Mesenchymal stem cell (in vitro differentiated cells and primary cell): ENCODE measurements at regions not wholly inside any gene's neighbourhood (a gene's known extent, or its start where the extent isn't known, plus 50 kb on each side); places are given as distances from the start of the nearest gene placed in this dataset.

Experiments
- DNase-seq: peaks from one replicate; pipeline ENCODE4 v3.0.0-alpha.2; 2013
- H2AFZ ChIP-seq: one replicate; pipeline ENCODE4 v1.6.1; 2013; ENCODE audit warnings: low read depth, mild to moderate bottlenecking, control low read depth, inconsistent platforms, low read length, moderate library complexity
- H2AK5ac ChIP-seq: 2 replicates; pipeline ENCODE4 v1.6.1; 2013; ENCODE audit warnings: low read length, moderate library complexity, mild to moderate bottlenecking, inconsistent platforms; ENCODE audit not compliant: severe bottlenecking
- H2BK120ac ChIP-seq: one replicate; pipeline ENCODE4 v1.6.1; 2013; ENCODE audit warnings: low read depth, mild to moderate bottlenecking, inconsistent platforms, low read length, moderate library complexity
- H2BK12ac ChIP-seq, 2 experiments: one replicate each; pipeline ENCODE4 v1.6.1; 2013; ENCODE audit warnings: inconsistent platforms in 2 of 2, low read length in 2 of 2, mild to moderate bottlenecking in 2 of 2, moderate library complexity in 2 of 2, control low read depth in 1 of 2
- H2BK15ac ChIP-seq: one replicate; pipeline ENCODE4 v1.6.1; 2013; ENCODE audit warnings: mild to moderate bottlenecking, low read depth, inconsistent platforms; ENCODE audit not compliant: poor library complexity, severe bottlenecking
- H2BK5ac ChIP-seq: 2 replicates; pipeline ENCODE4 v1.6.1; 2013; ENCODE audit warnings: low read depth, mild to moderate bottlenecking, low read length, control low read depth, inconsistent platforms; ENCODE audit not compliant: poor library complexity, severe bottlenecking
- H3K14ac ChIP-seq, 2 experiments: one replicate each; pipeline ENCODE4 v1.6.1; 2013; ENCODE audit warnings: inconsistent platforms in 2 of 2, low read length in 2 of 2, control low read depth in 1 of 2, mild to moderate bottlenecking in 1 of 2, moderate library complexity in 1 of 2
- H3K18ac ChIP-seq, 2 experiments: one replicate each; pipeline ENCODE4 v1.6.1; 2013; ENCODE audit warnings: inconsistent platforms in 2 of 2, low read length in 2 of 2, control low read depth in 1 of 2, low read depth in 1 of 2, mild to moderate bottlenecking in 1 of 2
- H3K23ac ChIP-seq, 2 experiments: one replicate each; pipeline ENCODE4 v1.6.1; 2013; ENCODE audit warnings: inconsistent platforms in 2 of 2, low read length in 2 of 2, mild to moderate bottlenecking in 2 of 2, moderate library complexity in 2 of 2, control low read depth in 1 of 2
- H3K27ac ChIP-seq: 2 replicates; pipeline ENCODE4 v1.5.1; 2013; ENCODE audit warnings: mild to moderate bottlenecking, moderate library complexity, low read length, control low read depth, inconsistent platforms; ENCODE audit not compliant: poor library complexity, severe bottlenecking
- H3K27me3 ChIP-seq, 2 experiments: 2 replicates each; pipeline versions ENCODE4 v1.6.1 to v1.7.0; 2013; ENCODE audit warnings: low read length in 2 of 2, mild to moderate bottlenecking in 2 of 2, moderate library complexity in 2 of 2, control low read depth in 1 of 2, inconsistent platforms in 1 of 2; ENCODE audit not compliant: control insufficient read depth in 1 of 2, insufficient read depth in 1 of 2
- H3K36me3 ChIP-seq, 2 experiments: 2 replicates each; pipeline versions ENCODE4 v1.6.1 to v1.7.0; 2013; ENCODE audit warnings: low read length in 2 of 2, control low read depth in 1 of 2, inconsistent platforms in 1 of 2, low read depth in 1 of 2, mild to moderate bottlenecking in 1 of 2; ENCODE audit not compliant: insufficient read depth in 2 of 2, control insufficient read depth in 1 of 2
- H3K4ac ChIP-seq, 2 experiments: one replicate each; pipeline ENCODE4 v1.6.1; 2013; ENCODE audit warnings: inconsistent platforms in 2 of 2, low read length in 2 of 2, mild to moderate bottlenecking in 2 of 2, moderate library complexity in 2 of 2, control low read depth in 1 of 2, low read depth in 1 of 2
- H3K4me1 ChIP-seq: 2 replicates; pipeline ENCODE4 v1.6.1; 2013; ENCODE audit warnings: low read depth, low read length, control low read depth; ENCODE audit not compliant: control insufficient read depth, insufficient read depth
- H3K4me2 ChIP-seq: 2 replicates; pipeline ENCODE4 v1.6.1; 2013; ENCODE audit warnings: low read length, mild to moderate bottlenecking, inconsistent platforms; ENCODE audit not compliant: poor library complexity, severe bottlenecking
- H3K4me3 ChIP-seq, 2 experiments: 2 replicates each; pipeline versions ENCODE4 v1.5.1 to v1.7.0; 2013; ENCODE audit warnings: low read length in 2 of 2, mild to moderate bottlenecking in 2 of 2, control low read depth in 1 of 2, low read depth in 1 of 2; ENCODE audit not compliant: insufficient read depth in 1 of 2
- H3K79me1 ChIP-seq: replicated peaks from 2 replicates; pipeline ENCODE4 v1.6.1; 2013; ENCODE audit warnings: mild to moderate bottlenecking, control low read depth, low read length, inconsistent platforms; ENCODE audit not compliant: poor library complexity, severe bottlenecking
- H3K9ac ChIP-seq: 2 replicates; pipeline ENCODE4 v1.7.0; 2013; ENCODE audit warnings: mild to moderate bottlenecking, low read length, moderate library complexity
- H3K9me3 ChIP-seq: 2 replicates; pipeline ENCODE4 v1.7.0; 2013; ENCODE audit warnings: mild to moderate bottlenecking, low read length; ENCODE audit not compliant: control insufficient read depth
- H4K8ac ChIP-seq: one replicate; pipeline ENCODE4 v1.6.1; 2013; ENCODE audit warnings: inconsistent platforms, mild to moderate bottlenecking, low read length, moderate library complexity
- H4K91ac ChIP-seq: one replicate; pipeline ENCODE4 v1.6.1; 2013; ENCODE audit warnings: mild to moderate bottlenecking, low read length, inconsistent platforms
- WGBS: methylation state at CpG from one replicate; pipeline ENCODE4 v1.1.7; 2013; ENCODE audit warnings: mixed read lengths; 5-methylcytosine and 5-hydroxymethylcytosine counted together

DNA sequence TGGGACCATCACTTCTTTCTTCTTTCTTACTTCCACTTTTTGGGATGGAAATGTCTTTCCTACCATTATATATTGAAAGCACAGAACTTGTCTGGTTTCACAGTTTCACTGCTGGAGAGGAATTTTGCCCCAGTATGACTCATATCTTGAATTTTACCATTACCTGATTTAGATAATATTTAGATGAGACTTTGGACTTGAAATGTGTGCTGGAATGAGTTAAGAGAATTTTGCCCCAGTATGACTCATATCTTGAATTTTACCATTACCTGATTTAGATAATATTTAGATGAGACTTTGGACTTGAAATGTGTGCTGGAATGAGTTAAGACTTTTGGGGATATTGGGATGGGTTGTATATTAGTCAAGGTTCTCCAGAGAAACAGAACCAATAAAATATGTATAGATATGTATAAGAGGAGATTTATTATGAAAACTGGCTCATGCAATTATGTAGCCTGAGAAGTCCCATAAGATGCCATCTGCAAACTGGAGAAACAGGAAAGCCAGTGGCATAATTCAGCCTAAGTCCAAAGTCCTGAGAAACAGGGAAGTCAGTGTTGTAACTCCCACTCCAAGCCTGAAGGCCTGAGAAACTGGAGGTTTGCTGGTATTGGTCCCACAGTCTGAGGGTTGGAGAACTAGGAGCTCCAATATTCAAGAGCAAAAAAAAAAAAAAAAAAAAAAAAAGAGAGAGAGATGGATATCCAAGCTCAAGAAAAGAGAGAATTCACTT, 1029.2 kb downstream of the EPHA3 start:
- Histone ChIP-seq H3K27ac (no peak overlapping the region), H2AK5ac (no peak overlapping the region), H2BK5ac (no peak overlapping the region), H4K8ac (no peak overlapping the region), H3K18ac (no peak overlapping the region), H3K79me1 (no peaks in the 10 kb centered on the region), H3K23ac (no peak overlapping the region), H2AFZ (no peak overlapping the region), H3K4me1 (no peaks in the 10 kb centered on the region), H3K9ac (no peak overlapping the region), H2BK120ac (no peak overlapping the region), H2BK12ac (no peak overlapping the region), H2BK15ac (no peak overlapping the region), H3K4me3 (no peak overlapping the region), H3K4ac (no peak overlapping the region), H3K9me3 (no peaks in the 10 kb centered on the region), H4K91ac (no peak overlapping the region), H3K14ac (no peak overlapping the region), H3K27me3 (peaks cover 0 to 3% of the 10 kb centered on the region in 2 experiments), H3K4me2 (no peak overlapping the region), H3K36me3 (no peaks in the 10 kb centered on the region)
- no peak for DNase-seq

DNA sequence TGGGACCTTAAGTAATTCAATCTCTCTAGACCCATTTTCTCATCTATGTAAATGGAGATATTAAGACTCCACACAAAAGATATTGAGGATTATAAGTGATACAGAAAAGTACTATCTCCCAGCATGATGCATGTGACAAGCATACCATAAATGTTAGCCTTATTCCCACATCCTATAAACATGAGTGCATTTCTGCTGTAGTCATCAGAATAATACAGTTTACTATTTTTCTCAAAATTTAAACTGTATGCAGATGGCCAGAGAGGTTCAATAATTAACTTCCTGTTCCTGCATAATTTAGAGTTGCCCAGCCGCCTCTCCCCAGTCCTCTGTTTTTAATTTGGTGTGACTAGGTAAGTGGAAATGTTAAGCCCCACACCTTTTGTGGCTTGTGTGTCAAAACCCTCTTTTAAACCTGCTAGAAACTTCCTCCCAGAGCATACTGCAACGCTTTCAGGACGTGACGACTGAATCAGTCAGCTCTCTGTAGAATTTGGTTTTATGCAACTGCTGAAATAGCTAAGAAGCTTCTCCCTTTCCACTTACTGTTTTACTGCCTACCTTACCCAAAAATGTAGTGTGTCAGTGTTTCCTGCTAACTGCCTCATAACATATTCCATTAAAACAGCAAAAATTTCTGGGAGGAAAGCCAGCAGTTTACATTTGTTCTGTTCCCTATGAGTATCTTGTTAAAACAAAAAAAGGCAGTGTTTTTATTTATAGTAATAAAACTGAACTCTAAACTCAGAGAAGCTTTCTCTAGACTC, 1037.9 kb downstream of the EPHA3 start:
- no peaks in the 10 kb centered on the region for H3K36me3 ChIP-seq
- no peak overlapping the region for H3K27ac ChIP-seq
- no peak overlapping the region for H2BK15ac ChIP-seq
- H2BK120ac ChIP-seq: no peak overlapping the region
- no peak overlapping the region for H3K4me3 ChIP-seq
- no peak overlapping the region for H3K9ac ChIP-seq
- peak; percentile 4 for DNase-seq
- H2BK12ac ChIP-seq: no peak overlapping the region
- H3K18ac ChIP-seq: no peak overlapping the region
- H2BK5ac ChIP-seq: no peak overlapping the region
- H3K23ac ChIP-seq: no peak overlapping the region
- H4K8ac ChIP-seq: no peak overlapping the region
- no peaks in the 10 kb centered on the region for H3K79me1 ChIP-seq
- H2AFZ ChIP-seq: no peak overlapping the region
- H2AK5ac ChIP-seq: no peak overlapping the region
- WGBS: 54% methylated on average over 3 of the region's 4 CpGs
- H3K27me3 ChIP-seq: no peaks in the 10 kb centered on the region
- no peaks in the 10 kb centered on the region for H3K9me3 ChIP-seq
- H3K4ac ChIP-seq: no peak overlapping the region
- no peak overlapping the region for H3K4me2 ChIP-seq
- no peaks in the 10 kb centered on the region for H3K4me1 ChIP-seq
- no peak overlapping the region for H4K91ac ChIP-seq
- no peak overlapping the region for H3K14ac ChIP-seq

DNA sequence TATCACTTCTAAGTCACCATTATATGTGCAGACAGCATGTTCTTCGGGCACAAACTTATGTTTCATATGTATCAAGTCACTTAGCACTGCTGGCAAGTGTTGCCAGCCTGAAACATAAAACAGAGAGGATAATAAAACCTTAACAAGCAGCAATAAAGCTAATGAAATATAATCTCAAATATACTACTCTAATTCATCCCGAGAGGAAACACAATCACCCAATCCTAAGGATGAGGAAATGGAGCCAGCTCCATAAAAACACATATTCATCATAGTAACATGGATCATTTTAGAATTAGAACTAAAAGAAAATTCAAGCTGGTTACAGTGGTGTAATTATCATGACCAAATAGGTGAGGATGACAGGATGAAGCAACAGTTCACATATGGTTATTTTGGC, 1072.7 kb downstream of the EPHA3 start:
- Histone ChIP-seq H2BK15ac (no peak overlapping the region), H4K8ac (no peak overlapping the region), H4K91ac (no peak overlapping the region), H2BK12ac (no peak overlapping the region), H3K79me1 (no peaks in the 10 kb centered on the region), H3K4me3 (no peak overlapping the region), H2AK5ac (no peak overlapping the region), H3K9ac (no peak overlapping the region), H3K4me2 (no peak overlapping the region), H2BK5ac (no peak overlapping the region), H3K23ac (no peak overlapping the region), H3K27me3 (no peaks in the 10 kb centered on the region), H3K4me1 (peaks cover 4% of the 10 kb centered on the region), H3K18ac (no peak overlapping the region), H3K14ac (no peak overlapping the region), H3K9me3 (no peaks in the 10 kb centered on the region), H3K36me3 (no peaks in the 10 kb centered on the region), H3K27ac (no peak overlapping the region), H2AFZ (no peak overlapping the region), H2BK120ac (no peak overlapping the region), H3K4ac (no peak overlapping the region)
- 78% methylated on average over 1 of the region's 2 CpGs for WGBS
- no peak for DNase-seq

DNA sequence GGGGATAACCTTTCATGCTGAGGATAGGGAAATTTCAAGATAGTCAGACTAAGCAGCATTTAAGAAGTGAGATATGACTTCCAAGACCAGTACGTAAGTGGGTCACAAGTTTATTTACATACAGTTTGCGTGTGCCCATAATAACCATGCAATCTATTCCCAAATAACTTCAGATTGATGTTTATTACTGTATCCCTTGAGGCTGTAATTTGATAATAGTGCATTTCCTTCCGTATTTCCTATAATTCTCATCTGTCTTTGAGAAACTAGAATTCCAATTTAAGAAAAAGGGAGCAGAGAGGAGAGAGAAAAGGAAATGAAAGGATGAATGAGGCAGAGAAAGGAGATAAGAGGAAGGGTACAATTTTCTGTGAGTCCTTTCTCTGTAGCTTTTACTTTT, 1073.1 kb downstream of the EPHA3 start:
- Histone ChIP-seq H2BK5ac (no peak overlapping the region), H3K4ac (no peak overlapping the region), H4K91ac (no peak overlapping the region), H3K23ac (no peak overlapping the region), H3K9me3 (no peaks in the 10 kb centered on the region), H3K4me1 (peaks cover 4% of the 10 kb centered on the region), H3K4me3 (no peak overlapping the region), H2BK15ac (no peak overlapping the region), H3K18ac (no peak overlapping the region), H3K27me3 (no peaks in the 10 kb centered on the region), H2BK12ac (no peak overlapping the region), H3K4me2 (no peak overlapping the region), H3K36me3 (no peaks in the 10 kb centered on the region), H4K8ac (no peak overlapping the region), H3K27ac (no peak overlapping the region), H2AK5ac (no peak overlapping the region), H3K79me1 (no peaks in the 10 kb centered on the region), H2BK120ac (no peak overlapping the region), H3K14ac (no peak overlapping the region), H2AFZ (no peak overlapping the region), H3K9ac (no peak overlapping the region)
- 100% methylated on average over 1 of the region's 3 CpGs for WGBS
- no peak for DNase-seq
